HepG2 (cell line): ENCODE measurements at regions not wholly inside any gene's neighbourhood (a gene's known extent, or its start where the extent isn't known, plus 50 kb on each side); places are given as distances from the start of the nearest gene placed in this dataset.

Source experiments
- AFF4 ChIP-seq: sonication (generic); formaldehyde crosslinking; IDR thresholded peaks from 2 replicates; pipeline ENCODE4 v1.4.0; 2020; ENCODE audit warnings: missing genetic modification reagents
- CHD2 ChIP-seq: IDR thresholded peaks from 2 replicates; pipeline ENCODE4 v1.6.1; 2011; ENCODE audit warnings: low read depth, low read length, improper control_type of control experiment
- CTCF ChIP-seq: sonication (generic); formaldehyde crosslinking; IDR thresholded peaks from 2 replicates; pipeline ENCODE4 v1.5.0; 2020; ENCODE audit warnings: mild to moderate bottlenecking, missing genetic modification reagents, moderate library complexity
- GABPA ChIP-seq, 2 experiments: IDR thresholded peaks; 2 replicates each; pipeline ENCODE4 v1.6.1; 2011 to 2016; ENCODE audit warnings: low read depth in 2 of 2, low read length in 1 of 2, missing biosample characterization in 1 of 2, missing genetic modification characterization in 1 of 2
- MYC ChIP-seq: sonication (generic); formaldehyde crosslinking; IDR thresholded peaks from 2 replicates; pipeline ENCODE4 v1.9.0; 2021; ENCODE audit warnings: missing genetic modification reagents, borderline replicate concordance
- ZNF512 ChIP-seq: sonication (generic); formaldehyde crosslinking; IDR thresholded peaks from 2 replicates; pipeline ENCODE4 v1.4.0; 2020; ENCODE audit warnings: mild to moderate bottlenecking, missing genetic modification reagents

- TF ChIP-seq MYC (CRISPR knock-in tag) = no peak
- no peak for TF ChIP-seq AFF4 (CRISPR knock-in tag)
- TF ChIP-seq ZNF512 = no peak
- no peak for TF ChIP-seq GABPA (IDR thresholded peaks at IDR 0.05; ENCODE audit: low read depth, low read length)
- no peak for TF ChIP-seq GABPA (CRISPR knock-in tag; IDR thresholded peaks at IDR 0.05; ENCODE audit: low read depth)
- no peak for TF ChIP-seq CHD2
- no peak for TF ChIP-seq CTCF (CRISPR knock-in tag)
Observed at GRCh38 chr10:21075880-21076279, 178.8 kb upstream of the NEBL start.
